Kidney (tissue), 13 donors: ENCODE measurements at regions not wholly inside any gene's neighbourhood (a gene's known extent, or its start where the extent isn't known, plus 50 kb on each side); places are given as distances from the start of the nearest gene placed in this dataset.
A peak's percentile ranks its signal among the peaks of the same experiment; 100 is the strongest.
"Not testable (repeated sequence)": the region's sequence is repeated elsewhere in the genome, so short reads cannot be mapped to it uniquely, and the experiment has no call there.

Experiments
- DNase-seq, 5 donors: peaks; one replicate each; pipeline ENCODE4 v3.0.0-alpha.2; 2013 to 2020
- FAIRE-seq: peaks from 2 replicates; lab custom pipeline; 2012; peaks lifted over from hg19 to GRCh38; lab: Jason Lieb, UNC
- H3K27ac ChIP-seq, 2 donors: one replicate each; pipeline ENCODE4 v1.7.0; 2013; ENCODE audit warnings: low read depth in 2 of 2, low read length in 2 of 2, inconsistent platforms in 1 of 2
- H3K27me3 ChIP-seq: one replicate; pipeline ENCODE4 v1.7.1; 2013; ENCODE audit warnings: low read length, inconsistent platforms; ENCODE audit not compliant: control insufficient read depth, insufficient read depth
- H3K36me3 ChIP-seq, 3 donors: one replicate each; pipeline versions ENCODE4 v1.7.0 to v1.7.1; 2013; ENCODE audit warnings: low read length in 3 of 3, control low read depth in 1 of 3, inconsistent platforms in 1 of 3; ENCODE audit not compliant: insufficient read depth in 3 of 3, control insufficient read depth in 2 of 3
- H3K4me1 ChIP-seq, 3 donors: one replicate each; pipeline versions ENCODE4 v1.7.0 to v1.7.1; 2013; ENCODE audit warnings: low read length in 3 of 3, inconsistent platforms in 1 of 3, low read depth in 1 of 3; ENCODE audit not compliant: control insufficient read depth in 2 of 3, insufficient read depth in 2 of 3
- H3K4me3 ChIP-seq, 3 donors: one replicate each; pipeline versions ENCODE4 v1.7.0 to v1.8.1; 2013; ENCODE audit warnings: low read length in 3 of 3, control low read depth in 1 of 3, inconsistent platforms in 1 of 3
- H3K9ac ChIP-seq, 3 donors: one replicate each; pipeline versions ENCODE4 v1.7.0 to v1.7.1; 2013; ENCODE audit warnings: low read length in 3 of 3, control low read depth in 1 of 3, inconsistent platforms in 1 of 3
- H3K9me3 ChIP-seq, 3 donors: one replicate each; pipeline versions ENCODE4 v1.7.0 to v1.7.1; 2013; ENCODE audit warnings: low read length in 3 of 3, control low read depth in 1 of 3, inconsistent platforms in 1 of 3; ENCODE audit not compliant: control insufficient read depth in 2 of 3, insufficient read depth in 1 of 3
- CTCF ChIP-seq: IDR thresholded peaks from 3 replicates; pipeline ENCODE4 v1.5.1; 2012; ENCODE audit warnings: mild to moderate bottlenecking, moderate library complexity, borderline replicate concordance; ENCODE audit not compliant: insufficient read depth; ENCODE audit errors: extremely low read depth
- intact Hi-C: fragments of 100-400 bp; cut with DNase I; formaldehyde crosslinking; loops from one replicate; pipeline ENCODE4 v1.11.1; 2022
- donor health status: control.
- donor health status: control.
- donor health status: control.
- donor health status: control.
- donor health status: control.
- donor health status: DM: yes; HTN: yes; CAD: no.
- donor health status: Normal renal cell carcinoma (clear cell type).

GRCh38 chrX:83954116-83954515 is 93.2 kb downstream of the CYLC1 start:
- intact Hi-C loops, H3K9ac ChIP-seq, H3K4me1 ChIP-seq, H3K27ac ChIP-seq, H3K4me3 ChIP-seq, H3K9me3 ChIP-seq, FAIRE-seq, H3K36me3 ChIP-seq, DNase-seq, H3K27me3 ChIP-seq: not testable (repeated sequence)

GRCh38 chrX:83966347-83966746 is 105.4 kb downstream of the CYLC1 start:
- intact Hi-C loops = no loop called here

GRCh38 chrX:83984961-83985360 is 124.0 kb downstream of the CYLC1 start:
- H3K9ac ChIP-seq = no peak overlapping the region
- no peak for TF ChIP-seq CTCF
- no peaks in the 10 kb centered on the region for H3K36me3 ChIP-seq
- no peaks in the 10 kb centered on the region for H3K27me3 ChIP-seq
- H3K27ac ChIP-seq = no peak overlapping the region
- H3K9me3 ChIP-seq = no peaks in the 10 kb centered on the region
- peak in 1 of 5 donors; percentile 37 for DNase-seq
- intact Hi-C loops = no loop called here
- H3K4me3 ChIP-seq = no peak overlapping the region
- no peak for FAIRE-seq
- H3K4me1 ChIP-seq = no peaks in the 10 kb centered on the region

More at GRCh38 chrX:83966347-83966746, 105.4 kb downstream of the CYLC1 start:
- no peaks in the 10 kb centered on the region for H3K9me3 ChIP-seq
- H3K27me3 ChIP-seq = no peaks in the 10 kb centered on the region
- DNase-seq (no peak), FAIRE-seq (no peak)
- no peak overlapping the region for H3K9ac ChIP-seq
- H3K4me1 ChIP-seq = no peaks in the 10 kb centered on the region
- no peak overlapping the region for H3K27ac ChIP-seq
- no peaks in the 10 kb centered on the region for H3K36me3 ChIP-seq
- H3K4me3 ChIP-seq = no peak overlapping the region
- no peak for TF ChIP-seq CTCF

- H3K4me3 ChIP-seq, H3K4me1 ChIP-seq, DNase-seq, H3K27ac ChIP-seq, intact Hi-C loops, H3K9me3 ChIP-seq, H3K36me3 ChIP-seq, FAIRE-seq, H3K27me3 ChIP-seq, H3K9ac ChIP-seq: not testable (repeated sequence)
Measured at GRCh38 chrX:83990178-83990577, 129.2 kb downstream of the CYLC1 start.

GRCh38 chrX:83997781-83998180 is 136.8 kb downstream of the CYLC1 start:
- Histone ChIP-seq H3K9ac (no peak overlapping the region), H3K4me3 (no peak overlapping the region), H3K27me3 (no peaks in the 10 kb centered on the region), H3K9me3 (no peaks in the 10 kb centered on the region), H3K4me1 (no peaks in the 10 kb centered on the region), H3K36me3 (no peaks in the 10 kb centered on the region), H3K27ac (no peak overlapping the region)
- TF ChIP-seq CTCF = no peak
- intact Hi-C loops = no loop called here
- FAIRE-seq (no peak), DNase-seq (no peak)
